Type B pancreatic cell (in vitro differentiated cells): ENCODE measurements at regions not wholly inside any gene's neighbourhood (a gene's known extent, or its start where the extent isn't known, plus 50 kb on each side); places are given as distances from the start of the nearest gene placed in this dataset.

Experiments used
- DNase-seq: peaks from one replicate; pipeline ENCODE4 v3.0.0; 2021; ENCODE audit warnings: mixed read lengths; ENCODE audit not compliant: unreplicated experiment; ENCODE audit errors: extremely low spot score
- H3K27ac Mint-ChIP-seq: 2 replicates; pipeline ENCODE4 v1.8.0; 2021; ENCODE audit warnings: mild to moderate bottlenecking, mixed read lengths
- H3K27me3 Mint-ChIP-seq: 2 replicates; pipeline ENCODE4 v1.8.0; 2021; ENCODE audit warnings: mixed read lengths
- H3K36me3 Mint-ChIP-seq: 2 replicates; pipeline ENCODE4 v1.8.0; 2021; ENCODE audit warnings: mixed read lengths
- H3K4me1 Mint-ChIP-seq: one replicate; pipeline ENCODE4 v1.8.0; 2021; ENCODE audit warnings: mixed read lengths; ENCODE audit not compliant: unreplicated experiment
- H3K4me3 Mint-ChIP-seq: 2 replicates; pipeline ENCODE4 v1.8.0; 2021; ENCODE audit warnings: mild to moderate bottlenecking, mixed read lengths
- H3K9me3 Mint-ChIP-seq: 2 replicates; pipeline ENCODE4 v1.8.0; 2021; ENCODE audit warnings: mixed read lengths
- CTCF ChIP-seq: fragments of 200-600 bp; sonication (generic); conservative IDR thresholded peaks from 2 replicates; pipeline ENCODE4 v1.5.0; 2021; ENCODE audit warnings: antibody characterized with exemption, mild to moderate bottlenecking

GRCh38 chr14:104504172-104504735 lies 75.3 kb upstream of the C14orf180 start:
- H3K4me1 Mint-ChIP-seq = peaks cover 4% of the 10 kb centered on the region
- no peak for TF ChIP-seq CTCF
- DNase-seq = peak; percentile 60

GRCh38 chr14:104505085-104506074 lies 74.2 kb upstream of the C14orf180 start:
- H3K27ac Mint-ChIP-seq = no peak overlapping the region
- H3K9me3 Mint-ChIP-seq = peaks cover 9% of the 10 kb centered on the region
- no peak overlapping the region for H3K4me3 Mint-ChIP-seq
- peaks cover 4% of the 10 kb centered on the region for H3K4me1 Mint-ChIP-seq
- TF ChIP-seq CTCF = no peak
- peaks cover 6% of the 10 kb centered on the region for H3K27me3 Mint-ChIP-seq
- DNase-seq = peak; percentile 67
- H3K36me3 Mint-ChIP-seq = no peaks in the 10 kb centered on the region

More at GRCh38 chr14:104504172-104504735, 75.3 kb upstream of the C14orf180 start:
- no peaks in the 10 kb centered on the region for H3K36me3 Mint-ChIP-seq
- H3K27me3 Mint-ChIP-seq = peaks cover 7% of the 10 kb centered on the region
- peaks cover 9% of the 10 kb centered on the region for H3K9me3 Mint-ChIP-seq
- H3K27ac Mint-ChIP-seq = no peak overlapping the region
- H3K4me3 Mint-ChIP-seq = no peak overlapping the region

GRCh38 chr14:104506461-104507253 lies 72.9 kb upstream of the C14orf180 start:
- H3K4me1 Mint-ChIP-seq = peaks cover 4% of the 10 kb centered on the region
- H3K27me3 Mint-ChIP-seq = peaks cover 6% of the 10 kb centered on the region
- no peak overlapping the region for H3K4me3 Mint-ChIP-seq
- H3K27ac Mint-ChIP-seq = no peak overlapping the region
- H3K9me3 Mint-ChIP-seq = peaks cover 9% of the 10 kb centered on the region
- no peak for TF ChIP-seq CTCF
- DNase-seq = peak; percentile 59
- no peaks in the 10 kb centered on the region for H3K36me3 Mint-ChIP-seq

- Mint-ChIP-seq H3K4me3 (no peak overlapping the region), H3K4me1 (peaks cover 4% of the 10 kb centered on the region), H3K27ac (no peak overlapping the region), H3K36me3 (no peaks in the 10 kb centered on the region), H3K9me3 (peaks cover 8% of the 10 kb centered on the region), H3K27me3 (peaks cover 4% of the 10 kb centered on the region)
- TF ChIP-seq CTCF = no peak
- peak; percentile 52 for DNase-seq
Observed at GRCh38 chr14:104507443-104507842, 72.1 kb upstream of the C14orf180 start.

GRCh38 chr14:104509673-104510072 lies 69.9 kb upstream of the C14orf180 start:
- H3K9me3 Mint-ChIP-seq = peaks cover 5% of the 10 kb centered on the region
- peaks cover 5% of the 10 kb centered on the region for H3K27me3 Mint-ChIP-seq
- DNase-seq = peak; percentile 63
- H3K4me1 Mint-ChIP-seq = peaks cover 4% of the 10 kb centered on the region
- no peak overlapping the region for H3K4me3 Mint-ChIP-seq
- no peak overlapping the region for H3K27ac Mint-ChIP-seq
- peak; percentile 30 for TF ChIP-seq CTCF
- no peaks in the 10 kb centered on the region for H3K36me3 Mint-ChIP-seq
